ENCODE measurements at regions not wholly inside any gene's neighbourhood (a gene's known extent, or its start where the extent isn't known, plus 50 kb on each side); places are given as distances from the start of the nearest gene placed in this dataset.
A peak's percentile ranks its signal among the peaks of the same experiment; 100 is the strongest.

GRCh38 chr4:62706423-62706822, 1506.3 kb downstream of the ADGRL3 start:
- H3K36me3 ChIP-seq (ENCODE audit: insufficient read depth, low read length) = no peaks in the 10 kb centered on the region
- Mint-ChIP-seq H3K4me1 (ENCODE audit: low read depth) (no peaks in the 10 kb centered on the region), H3K27ac (no peak overlapping the region), H3K4me3 (no peak overlapping the region), H3K27me3 (no peaks in the 10 kb centered on the region), H3K9me3 (peaks cover 11% of the 10 kb centered on the region), H3K36me3 (ENCODE audit: low read depth) (no peaks in the 10 kb centered on the region)
- TF ChIP-seq, protein P1, sequence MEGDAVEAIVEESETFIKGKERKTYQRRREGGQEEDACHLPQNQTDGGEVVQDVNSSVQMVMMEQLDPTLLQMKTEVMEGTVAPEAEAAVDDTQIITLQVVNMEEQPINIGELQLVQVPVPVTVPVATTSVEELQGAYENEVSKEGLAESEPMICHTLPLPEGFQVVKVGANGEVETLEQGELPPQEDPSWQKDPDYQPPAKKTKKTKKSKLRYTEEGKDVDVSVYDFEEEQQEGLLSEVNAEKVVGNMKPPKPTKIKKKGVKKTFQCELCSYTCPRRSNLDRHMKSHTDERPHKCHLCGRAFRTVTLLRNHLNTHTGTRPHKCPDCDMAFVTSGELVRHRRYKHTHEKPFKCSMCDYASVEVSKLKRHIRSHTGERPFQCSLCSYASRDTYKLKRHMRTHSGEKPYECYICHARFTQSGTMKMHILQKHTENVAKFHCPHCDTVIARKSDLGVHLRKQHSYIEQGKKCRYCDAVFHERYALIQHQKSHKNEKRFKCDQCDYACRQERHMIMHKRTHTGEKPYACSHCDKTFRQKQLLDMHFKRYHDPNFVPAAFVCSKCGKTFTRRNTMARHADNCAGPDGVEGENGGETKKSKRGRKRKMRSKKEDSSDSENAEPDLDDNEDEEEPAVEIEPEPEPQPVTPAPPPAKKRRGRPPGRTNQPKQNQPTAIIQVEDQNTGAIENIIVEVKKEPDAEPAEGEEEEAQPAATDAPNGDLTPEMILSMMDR (IDR thresholded peaks at IDR 0.05) = no peak
- H3K27me3 ChIP-seq (ENCODE audit: control insufficient read depth in 1 of 2, insufficient read depth in 2 of 2, low read length in 2 of 2) = no peaks in the 10 kb centered on the region
- intact Hi-C loops (cut with DNase I, micrococcal nuclease) = no loop called here
- ChIA-PET POLR2A (no interaction called here), CTCF (no interaction called here)
- H3K27ac ChIP-seq (ENCODE audit: low read depth in 1 of 2, low read length in 2 of 2) = no peak overlapping the region
- H3K9me3 ChIP-seq (ENCODE audit: control insufficient read depth in 1 of 2, insufficient read depth in 1 of 2, low read length in 2 of 2) = no peaks in the 10 kb centered on the region
- no peaks in the 10 kb centered on the region for H3K4me1 ChIP-seq (ENCODE audit: insufficient read depth, low read length)
- DNase-seq = no peak
- no peak for ATAC-seq (ENCODE audit: poor library complexity)
- H3K4me3 ChIP-seq (ENCODE audit: low read length) = no peak overlapping the region

- no peaks in the 10 kb centered on the region for H3K36me3 Mint-ChIP-seq (ENCODE audit: low read depth)
- no peaks in the 10 kb centered on the region for H3K4me1 Mint-ChIP-seq (ENCODE audit: low read depth)
- CTCF ChIA-PET = no interaction called here
- peaks cover 0 to 11% of the 10 kb centered on the region in 2 experiments for H3K9me3 ChIP-seq (ENCODE audit: control insufficient read depth in 1 of 2, insufficient read depth in 1 of 2, low read length in 2 of 2)
- POLR2A ChIA-PET = no interaction called here
- no peaks in the 10 kb centered on the region for H3K4me1 ChIP-seq (ENCODE audit: insufficient read depth, low read length)
- no peak for ATAC-seq (ENCODE audit: poor library complexity)
- TF ChIP-seq, protein P1 (IDR thresholded peaks at IDR 0.05) = no peak
- H3K36me3 ChIP-seq (ENCODE audit: insufficient read depth, low read length) = no peaks in the 10 kb centered on the region
- no peaks in the 10 kb centered on the region for H3K27me3 Mint-ChIP-seq
- intact Hi-C loops (cut with DNase I, micrococcal nuclease) = no loop called here
- H3K4me3 ChIP-seq (ENCODE audit: low read length) = no peak overlapping the region
- H3K27ac ChIP-seq (ENCODE audit: low read depth in 1 of 2, low read length in 2 of 2) = no peak overlapping the region
- H3K27ac Mint-ChIP-seq = no peak overlapping the region
- no peak overlapping the region for H3K4me3 Mint-ChIP-seq
- H3K9me3 Mint-ChIP-seq = peaks cover 16% of the 10 kb centered on the region
- DNase-seq = peak in 1 of 14 experiments; percentile 4
- H3K27me3 ChIP-seq (ENCODE audit: control insufficient read depth in 1 of 2, insufficient read depth in 2 of 2, low read length in 2 of 2) = no peaks in the 10 kb centered on the region
These were observed 1483.9 kb downstream of the ADGRL3 start for GRCh38 chr4:62683799-62684566.

- no peaks in the 10 kb centered on the region for H3K4me1 Mint-ChIP-seq (ENCODE audit: low read depth)
- POLR2A ChIA-PET = no interaction called here
- ATAC-seq (ENCODE audit: poor library complexity) (no peak), DNase-seq (no peak)
- TF ChIP-seq, protein P1 (IDR thresholded peaks at IDR 0.05) = no peak
- Histone ChIP-seq H3K27ac (ENCODE audit: low read depth in 1 of 2, low read length in 2 of 2) (no peak overlapping the region), H3K4me1 (ENCODE audit: insufficient read depth, low read length) (no peaks in the 10 kb centered on the region), H3K36me3 (ENCODE audit: insufficient read depth, low read length) (no peaks in the 10 kb centered on the region), H3K27me3 (ENCODE audit: control insufficient read depth in 1 of 2, insufficient read depth in 2 of 2, low read length in 2 of 2) (no peaks in the 10 kb centered on the region), H3K4me3 (ENCODE audit: low read length) (no peak overlapping the region), H3K9me3 (ENCODE audit: control insufficient read depth in 1 of 2, insufficient read depth in 1 of 2, low read length in 2 of 2) (no peaks in the 10 kb centered on the region)
- H3K4me3 Mint-ChIP-seq = no peak overlapping the region
- intact Hi-C loops (cut with DNase I, micrococcal nuclease) = no loop called here
- H3K36me3 Mint-ChIP-seq (ENCODE audit: low read depth) = no peaks in the 10 kb centered on the region
- no peaks in the 10 kb centered on the region for H3K27me3 Mint-ChIP-seq
- peaks cover 15% of the 10 kb centered on the region for H3K9me3 Mint-ChIP-seq
- H3K27ac Mint-ChIP-seq = no peak overlapping the region
- CTCF ChIA-PET = no interaction called here
These were observed 1476.8 kb downstream of the ADGRL3 start for GRCh38 chr4:62676962-62677361.

Data from CD4-positive, alpha-beta T cell (primary cell).